K562 (cell line): ENCODE measurements at regions not wholly inside any gene's neighbourhood (a gene's known extent, or its start where the extent isn't known, plus 50 kb on each side); places are given as distances from the start of the nearest gene placed in this dataset.

Experiments
- ATAC-seq: fragments of 200-7000 bp; cut with Tn5 transposase; 3 replicates; pipeline ENCODE4 v1.9.1; 2020; ENCODE audit warnings: moderate library complexity
- BruUV-seq: library from RNA; stranded (reverse); fragments of 400-500 nt; replicated peaks from 2 replicates; lab custom pipeline; 2021; lab: Mats Ljungman, UMichigan
- CTCF ChIA-PET: fragments of 300-600 bp; formaldehyde crosslinking; extraction: SDS; loops from one replicate; lab custom pipeline; 2021; ENCODE audit warnings: low intra/inter-chr PET ratio; lab: Yijun Ruan, JAX
- POLR2A ChIA-PET: fragments of 300-600, 350-650 bp; sonication (Branson Sonifier 250); formaldehyde crosslinking; extraction: SDS; loops from one replicate; lab custom pipeline; 2021; ENCODE audit warnings: antibody characterized with exemption, inconsistent platforms; lab: Yijun Ruan, JAX
- DNase-seq, 4 experiments: peaks; one replicate each; pipeline versions ENCODE4 v3.0.0 to v3.0.0-alpha.2; 2011 to 2018; ENCODE audit warnings: low spot score in 3 of 4, mixed read lengths in 3 of 4; ENCODE audit errors: extremely low read depth in 1 of 4
- FAIRE-seq: peaks from 2 replicates; lab custom pipeline; 2011; peaks lifted over from hg19 to GRCh38; lab: Jason Lieb, UNC
- H2AFZ ChIP-seq: 2 replicates; pipeline ENCODE4 v1.6.0; 2011; ENCODE audit warnings: low read depth, low read length, control low read depth, inconsistent platforms
- H3K27ac ChIP-seq: fragments of 200-600 bp; 3 replicates; pipeline ENCODE4 v1.8.0; 2011; ENCODE audit warnings: low read depth, mild to moderate bottlenecking, control low read depth, inconsistent platforms, low read length, moderate library complexity, mixed read lengths; ENCODE audit errors: extremely low read depth
- H3K27me3 ChIP-seq, 2 experiments: fragments of 300-600 bp in 1 of 2; 2 replicates in 1 of 2; 3 replicates in 1 of 2; pipeline versions ENCODE4 v1.6.0 to v1.8.0; 2011; ENCODE audit warnings: inconsistent platforms in 2 of 2, low read length in 2 of 2, mild to moderate bottlenecking in 1 of 2, mixed read lengths in 1 of 2, moderate library complexity in 1 of 2; ENCODE audit not compliant: control insufficient read depth in 2 of 2, insufficient read depth in 2 of 2
- H3K36me3 ChIP-seq: fragments of 300-600 bp; 3 replicates; pipeline ENCODE4 v1.8.0; 2011; ENCODE audit warnings: mild to moderate bottlenecking, low read length, inconsistent platforms; ENCODE audit not compliant: control insufficient read depth, insufficient read depth
- H3K4me1 ChIP-seq, 2 experiments: fragments of 200-600 bp in 1 of 2; replicated peaks in 1 of 2; 2 replicates in 1 of 2; 3 replicates in 1 of 2; pipeline versions ENCODE4 v1.5.1 to v1.8.0; 2011; ENCODE audit warnings: inconsistent platforms in 2 of 2, low read length in 2 of 2, mild to moderate bottlenecking in 1 of 2, mixed read lengths in 1 of 2, moderate library complexity in 1 of 2; ENCODE audit not compliant: control insufficient read depth in 2 of 2, insufficient read depth in 2 of 2
- H3K4me2 ChIP-seq: 2 replicates; pipeline ENCODE4 v1.6.1; 2011; ENCODE audit warnings: low read length, control low read depth, inconsistent platforms, mixed read lengths; ENCODE audit not compliant: insufficient read depth
- H3K4me3 ChIP-seq: fragments of 200-600 bp; sonication (generic), shearing (Covaris generic); 2 replicates; pipeline ENCODE4 v1.5.1; 2016; ENCODE audit warnings: control low read depth, inconsistent platforms
- H3K79me2 ChIP-seq: fragments of 200-600 bp; 3 replicates; pipeline ENCODE4 v1.8.0; 2011; ENCODE audit warnings: low read length, inconsistent platforms; ENCODE audit not compliant: control insufficient read depth, insufficient read depth
- H3K9ac ChIP-seq, 2 experiments: 2 replicates each; pipeline versions ENCODE4 v1.6.0 to v1.6.1; 2011; ENCODE audit warnings: low read depth in 2 of 2, low read length in 2 of 2, control low read depth in 1 of 2, inconsistent platforms in 1 of 2, mild to moderate bottlenecking in 1 of 2, mixed read lengths in 1 of 2; ENCODE audit not compliant: insufficient read depth in 1 of 2
- H3K9me1 ChIP-seq: one replicate; pipeline ENCODE4 v1.6.0; 2011; ENCODE audit warnings: inconsistent platforms, mild to moderate bottlenecking, low read length, moderate library complexity; ENCODE audit not compliant: control insufficient read depth, insufficient read depth
- H3K9me3 ChIP-seq: replicated peaks from 2 replicates; pipeline ENCODE4 v1.5.1; 2011; ENCODE audit warnings: low read depth, low read length, inconsistent platforms; ENCODE audit not compliant: control insufficient read depth, insufficient read depth
- H4K20me1 ChIP-seq: replicated peaks from 2 replicates; pipeline ENCODE4 v1.6.1; 2011; ENCODE audit warnings: low read length, inconsistent platforms, mixed read lengths; ENCODE audit not compliant: control insufficient read depth, insufficient read depth
- CCNT2 ChIP-seq: IDR thresholded peaks from 2 replicates; pipeline ENCODE4 v1.6.1; 2011; ENCODE audit warnings: borderline replicate concordance, low read depth, mild to moderate bottlenecking, moderate library complexity, mixed read lengths, low read length; ENCODE audit not compliant: insufficient read length; ENCODE audit errors: extremely low read depth
- DDX20 ChIP-seq: fragments of 450-650 bp; IDR thresholded peaks from 2 replicates; pipeline ENCODE4 v1.6.1; 2016; ENCODE audit warnings: missing genetic modification characterization, low read depth, mild to moderate bottlenecking, missing compliant biosample characterization, moderate library complexity
- GATAD2B ChIP-seq: fragments of 450-650 bp; IDR thresholded peaks from 2 replicates; pipeline ENCODE4 v1.6.1; 2017; ENCODE audit warnings: mild to moderate bottlenecking, borderline replicate concordance
- NR2C2 ChIP-seq, 2 experiments: fragments of 200-800 bp in 1 of 2; sonication (Bioruptor generic) in 1 of 2; sonication (generic) in 1 of 2; formaldehyde crosslinking in 1 of 2; IDR thresholded peaks; 2 replicates each; pipeline versions ENCODE4 v1.6.1 to v1.8.0; 2016 to 2022; ENCODE audit warnings: mild to moderate bottlenecking in 1 of 2, missing compliant biosample characterization in 1 of 2, missing genetic modification characterization in 1 of 2, missing genetic modification reagents in 1 of 2
- SUPT5H ChIP-seq: fragments of 450-650 bp; IDR thresholded peaks from 2 replicates; pipeline ENCODE4 v1.6.1; 2016
- ZBTB7A ChIP-seq: IDR thresholded peaks from 2 replicates; pipeline ENCODE4 v1.6.1; 2011; ENCODE audit warnings: low read depth, mild to moderate bottlenecking, low read length, moderate library complexity, borderline replicate concordance; ENCODE audit not compliant: control insufficient read depth
- ZNF184 ChIP-seq: sonication (generic); formaldehyde crosslinking; IDR thresholded peaks from 2 replicates; pipeline ENCODE4 v1.5.0; 2020; ENCODE audit warnings: missing genetic modification reagents
- ZNF354B ChIP-seq: fragments of 250-450 bp; sonication (Bioruptor Pico); IDR thresholded peaks from 2 replicates; pipeline ENCODE4 v1.4.0; 2020
- ZNF764 ChIP-seq: fragments of 250-450 bp; sonication (Bioruptor Pico); IDR thresholded peaks from 2 replicates; pipeline ENCODE4 v1.4.0; 2020; ENCODE audit warnings: low read depth, mild to moderate bottlenecking, moderate library complexity
- WGBS: fragments of 100-300 bp; shearing (Covaris generic); methylation state at CpG from one replicate; pipeline ENCODE4 v1.1.6; 2016; ENCODE audit warnings: low coverage, mixed read lengths; ENCODE audit not compliant: insufficient coverage; ENCODE audit errors: missing lambda C conversion rate; 5-methylcytosine and 5-hydroxymethylcytosine counted together
- in situ Hi-C: fragments of 300-500 bp; cut with MboI; formaldehyde crosslinking; loops from 4 replicates; pipeline ENCODE4 v1.15.0; 2018; ENCODE audit warnings: inconsistent platforms, mixed read lengths
- intact Hi-C: fragments of 100-400 bp; cut with micrococcal nuclease; formaldehyde crosslinking; loops from 2 replicates; pipeline ENCODE4 v1.14.2; 2022
- TF ChIP-seq, protein P1 (sequence below): fragments of 450-650 bp; IDR thresholded peaks from 2 replicates; pipeline ENCODE4 v1.6.1; 2018; ENCODE audit not compliant: partially characterized antibody

DNA sequence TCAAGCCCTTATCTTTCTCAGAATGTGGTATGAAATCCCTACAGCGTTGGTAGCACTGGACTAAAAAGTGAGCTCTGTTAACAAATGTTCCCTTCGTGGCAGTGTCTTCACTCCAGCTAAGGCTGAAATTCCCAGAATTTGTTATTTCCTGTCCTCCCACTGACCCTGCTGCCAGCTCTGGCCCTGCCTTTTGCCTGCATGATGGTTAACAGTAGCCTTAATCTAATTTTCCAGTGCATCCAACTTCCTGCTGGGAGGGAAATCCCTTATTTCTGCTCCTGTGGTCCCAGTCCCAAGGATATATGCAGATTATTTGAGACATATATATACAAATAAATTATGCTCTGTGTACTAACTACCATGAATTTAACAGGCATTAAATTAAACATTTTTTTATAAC lies 157.2 kb upstream of the CARMIL1 start:
- H3K4me2 ChIP-seq = no peak overlapping the region
- no peak overlapping the region for H2AFZ ChIP-seq
- H3K79me2 ChIP-seq = no peaks in the 10 kb centered on the region
- no peak for TF ChIP-seq ZNF184
- no peak for TF ChIP-seq SUPT5H
- TF ChIP-seq ZNF354B (CRISPR knock-in tag) = no peak
- no peak for TF ChIP-seq CCNT2
- TF ChIP-seq GATAD2B = no peak
- no peak for TF ChIP-seq DDX20 (tag)
- TF ChIP-seq ZBTB7A = no peak
- TF ChIP-seq, protein P1, sequence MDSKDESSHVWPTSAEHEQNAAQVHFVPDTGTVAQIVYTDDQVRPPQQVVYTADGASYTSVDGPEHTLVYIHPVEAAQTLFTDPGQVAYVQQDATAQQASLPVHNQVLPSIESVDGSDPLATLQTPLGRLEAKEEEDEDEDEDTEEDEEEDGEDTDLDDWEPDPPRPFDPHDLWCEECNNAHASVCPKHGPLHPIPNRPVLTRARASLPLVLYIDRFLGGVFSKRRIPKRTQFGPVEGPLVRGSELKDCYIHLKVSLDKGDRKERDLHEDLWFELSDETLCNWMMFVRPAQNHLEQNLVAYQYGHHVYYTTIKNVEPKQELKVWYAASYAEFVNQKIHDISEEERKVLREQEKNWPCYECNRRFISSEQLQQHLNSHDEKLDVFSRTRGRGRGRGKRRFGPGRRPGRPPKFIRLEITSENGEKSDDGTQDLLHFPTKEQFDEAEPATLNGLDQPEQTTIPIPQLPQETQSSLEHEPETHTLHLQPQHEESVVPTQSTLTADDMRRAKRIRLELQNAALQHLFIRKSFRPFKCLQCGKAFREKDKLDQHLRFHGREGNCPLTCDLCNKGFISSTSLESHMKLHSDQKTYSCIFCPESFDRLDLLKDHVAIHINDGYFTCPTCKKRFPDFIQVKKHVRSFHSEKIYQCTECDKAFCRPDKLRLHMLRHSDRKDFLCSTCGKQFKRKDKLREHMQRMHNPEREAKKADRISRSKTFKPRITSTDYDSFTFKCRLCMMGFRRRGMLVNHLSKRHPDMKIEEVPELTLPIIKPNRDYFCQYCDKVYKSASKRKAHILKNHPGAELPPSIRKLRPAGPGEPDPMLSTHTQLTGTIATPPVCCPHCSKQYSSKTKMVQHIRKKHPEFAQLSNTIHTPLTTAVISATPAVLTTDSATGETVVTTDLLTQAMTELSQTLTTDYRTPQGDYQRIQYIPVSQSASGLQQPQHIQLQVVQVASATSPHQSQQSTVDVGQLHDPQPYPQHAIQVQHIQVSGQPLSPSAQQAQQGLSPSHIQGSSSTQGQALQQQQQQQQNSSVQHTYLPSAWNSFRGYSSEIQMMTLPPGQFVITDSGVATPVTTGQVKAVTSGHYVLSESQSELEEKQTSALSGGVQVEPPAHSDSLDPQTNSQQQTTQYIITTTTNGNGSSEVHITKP = no peak
- no peak for TF ChIP-seq ZNF764
- no peak for TF ChIP-seq NR2C2 (CRISPR knock-in tag; IDR thresholded peaks at IDR 0.05)
- TF ChIP-seq NR2C2 (tag; IDR thresholded peaks at IDR 0.05) = no peak
- ChIA-PET POLR2A (interaction anchor here (0.5 kb wide), 1 partner anchor 17 kb away, joined by 3 read pairs; no protein-coding TSS in a partner anchor), CTCF (no interaction called here)
- intact Hi-C loops (no loop called here), in situ Hi-C loops (no loop called here)
- H3K9me1 ChIP-seq = no peaks in the 10 kb centered on the region
- no peaks in the 10 kb centered on the region for H3K36me3 ChIP-seq
- DNase-seq (no peak), FAIRE-seq (no peak), ATAC-seq (no peak)
- no peaks in the 10 kb centered on the region for H3K4me1 ChIP-seq
- 0% methylated on average over 2 of the region's 2 CpGs for WGBS
- H3K27me3 ChIP-seq = no peaks in the 10 kb centered on the region
- H4K20me1 ChIP-seq = no peaks in the 10 kb centered on the region
- BruUV-seq = no TSS peak
- no peak overlapping the region for H3K27ac ChIP-seq
- H3K9ac ChIP-seq = no peak overlapping the region
- H3K4me3 ChIP-seq = no peak overlapping the region
- H3K9me3 ChIP-seq = no peaks in the 10 kb centered on the region
